Erythroblast (primary cell): ENCODE measurements at regions not wholly inside any gene's neighbourhood (a gene's known extent, or its start where the extent isn't known, plus 50 kb on each side); places are given as distances from the start of the nearest gene placed in this dataset.

Experiments
- DNase-seq, 2 experiments: peaks; one replicate each; lab custom pipeline; 2025; lab: John Stamatoyannopoulos, UW
- GATA1 ChIP-seq: IDR thresholded peaks from 2 replicates; pipeline ENCODE4 v1.6.1; 2011; ENCODE audit warnings: low read depth, mild to moderate bottlenecking, control low read depth, low read length, moderate library complexity
- POLR2A ChIP-seq: IDR thresholded peaks from 2 replicates; pipeline ENCODE4 v1.6.1; 2011; ENCODE audit warnings: mild to moderate bottlenecking, low read length

GRCh38 chr1:90780981-90781380 is 63.9 kb upstream of the BARHL2 start:
- DNase-seq: no peak
- no peak for TF ChIP-seq GATA1
- TF ChIP-seq POLR2A: no peak

GRCh38 chr1:90779573-90779972 is 62.5 kb upstream of the BARHL2 start:
- TF ChIP-seq GATA1 (no peak), POLR2A (no peak)
- DNase-seq: no peak

DNA sequence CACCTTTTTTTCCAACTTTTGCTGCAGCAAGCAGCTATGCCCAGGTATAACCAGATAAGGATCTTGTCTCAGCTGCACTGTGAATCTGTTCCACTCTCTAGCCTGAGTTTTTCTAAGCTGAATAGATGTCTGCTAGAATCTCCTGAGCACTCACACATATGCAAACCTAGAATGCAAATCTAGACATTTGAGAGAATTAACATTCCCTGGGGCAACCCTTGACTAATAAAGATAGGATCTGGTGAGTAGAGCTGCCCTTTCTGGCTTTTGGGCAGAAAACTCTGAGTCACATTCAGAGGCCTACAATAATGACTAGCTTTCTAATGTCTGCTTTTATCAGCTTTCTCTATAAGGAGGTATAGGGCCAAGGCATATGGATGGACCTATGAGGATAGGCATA is 61.4 kb upstream of the BARHL2 start:
- DNase-seq: no peak
- no peak for TF ChIP-seq POLR2A
- no peak for TF ChIP-seq GATA1

DNA sequence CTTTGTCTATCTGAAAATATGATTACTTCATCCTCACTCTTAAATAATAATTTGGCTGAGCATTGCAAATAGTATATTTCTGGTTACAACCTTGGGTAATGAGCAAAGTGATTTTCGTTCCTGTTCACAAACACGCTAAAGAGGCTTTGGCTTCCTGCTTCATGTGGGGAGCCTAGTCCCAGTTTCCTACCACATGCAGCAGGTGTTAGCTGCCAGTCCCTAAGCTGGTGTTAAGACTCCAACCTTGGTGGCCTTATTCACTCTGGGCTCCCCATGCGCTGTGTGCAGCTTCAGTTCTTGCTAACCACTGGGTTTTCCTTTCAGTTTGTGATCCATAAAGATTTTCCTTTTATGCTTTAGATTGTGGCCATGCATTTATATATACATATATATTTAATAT is 56.7 kb upstream of the BARHL2 start:
- TF ChIP-seq POLR2A (no peak), GATA1 (no peak)
- DNase-seq: no peak

- TF ChIP-seq GATA1 (no peak), POLR2A (no peak)
- no peak for DNase-seq
These were observed 51.7 kb upstream of the BARHL2 start for GRCh38 chr1:90768826-90769225.

DNA sequence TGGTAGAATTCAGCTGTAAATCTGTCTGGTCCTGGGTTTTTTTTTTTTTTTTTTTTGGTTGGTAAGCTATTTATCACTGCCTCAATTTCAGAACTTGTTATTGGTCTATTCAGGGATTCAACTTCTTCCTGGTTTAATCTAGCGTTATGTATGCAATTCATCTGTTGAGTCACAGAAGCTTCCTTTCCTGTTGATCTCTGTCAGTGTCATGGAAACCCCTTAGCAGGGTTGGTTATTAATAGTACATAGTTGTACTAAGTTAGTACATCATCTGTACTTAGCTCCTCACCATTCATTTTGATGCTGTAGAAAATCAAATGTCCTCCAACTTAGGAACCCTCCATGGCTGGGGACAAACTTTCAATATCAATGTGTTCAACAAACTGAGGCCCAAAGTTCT is 51.0 kb upstream of the BARHL2 start:
- DNase-seq: no peak
- TF ChIP-seq POLR2A: no peak
- TF ChIP-seq GATA1: no peak
